IMR-90 (cell line): ENCODE measurements at regions not wholly inside any gene's neighbourhood (a gene's known extent, or its start where the extent isn't known, plus 50 kb on each side); places are given as distances from the start of the nearest gene placed in this dataset.

Source experiments
- ATAC-seq: fragments of 200-7000 bp; cut with Tn5 transposase; 2 replicates; pipeline ENCODE4 v1.9.1; 2020; ENCODE audit warnings: low read depth, mild to moderate bottlenecking, moderate library complexity
- BruUV-seq: library from RNA; stranded (reverse); fragments of 400-500 nt; replicated peaks from 2 replicates; lab custom pipeline; 2021; lab: Mats Ljungman, UMichigan
- CTCF ChIA-PET: fragments of 300-600 bp; formaldehyde crosslinking; extraction: SDS; loops from one replicate; lab custom pipeline; 2021; ENCODE audit warnings: antibody characterized with exemption; lab: Yijun Ruan, JAX
- POLR2A ChIA-PET: fragments of 300-600 bp; sonication (Branson Sonifier 250); formaldehyde crosslinking; loops from one replicate; lab custom pipeline; 2022; ENCODE audit warnings: antibody characterized with exemption; ENCODE audit not compliant: unreplicated experiment; lab: Charles Lee
- DNase-seq: peaks from one replicate; pipeline ENCODE4 v3.0.0; 2013
- H2AFZ ChIP-seq: replicated peaks from 2 replicates; pipeline ENCODE3; 2013; ENCODE audit warnings: low read length, mild to moderate bottlenecking; ENCODE audit not compliant: poor library complexity
- H2AK5ac ChIP-seq: 2 replicates; pipeline ENCODE4 v1.6.1; 2013; ENCODE audit warnings: low read depth, low read length, inconsistent platforms
- H2AK9ac ChIP-seq: replicated peaks from 2 replicates; pipeline ENCODE3; 2013; ENCODE audit warnings: mild to moderate bottlenecking, low read depth, low read length, moderate library complexity; ENCODE audit not compliant: poor library complexity
- H2BK120ac ChIP-seq: 2 replicates; pipeline ENCODE4 v1.6.1; 2013; ENCODE audit warnings: low read depth, low read length, inconsistent platforms
- H2BK15ac ChIP-seq: 3 replicates; pipeline ENCODE4 v1.6.1; 2013; ENCODE audit warnings: low read depth, low read length, inconsistent platforms
- H2BK20ac ChIP-seq: 2 replicates; pipeline ENCODE4 v1.6.1; 2013; ENCODE audit warnings: low read depth, mild to moderate bottlenecking, inconsistent platforms, low read length, moderate library complexity
- H2BK5ac ChIP-seq: 2 replicates; pipeline ENCODE4 v1.6.1; 2013; ENCODE audit warnings: mild to moderate bottlenecking, low read depth, low read length, inconsistent platforms; ENCODE audit not compliant: poor library complexity, severe bottlenecking
- H3K14ac ChIP-seq: replicated peaks from 2 replicates; pipeline ENCODE4 v1.6.1; 2013; ENCODE audit warnings: low read depth, low read length, inconsistent platforms
- H3K18ac ChIP-seq: 2 replicates; pipeline ENCODE4 v1.6.1; 2013; ENCODE audit warnings: low read depth, low read length, control low read depth
- H3K23ac ChIP-seq: 2 replicates; pipeline ENCODE4 v1.6.1; 2013; ENCODE audit warnings: low read depth, low read length, inconsistent platforms
- H3K27ac ChIP-seq: 2 replicates; pipeline ENCODE4 v1.5.1; 2013; ENCODE audit warnings: mild to moderate bottlenecking, control low read depth, low read length; ENCODE audit not compliant: insufficient read depth
- H3K27me3 ChIP-seq: 2 replicates; pipeline ENCODE4 v1.6.1; 2013; ENCODE audit warnings: low read length; ENCODE audit not compliant: control insufficient read depth, insufficient read depth
- H3K36me3 ChIP-seq: 2 replicates; pipeline ENCODE4 v1.6.1; 2013; ENCODE audit warnings: low read length, mixed read lengths; ENCODE audit not compliant: control insufficient read depth, insufficient read depth
- H3K4ac ChIP-seq: 2 replicates; pipeline ENCODE4 v1.6.1; 2013; ENCODE audit warnings: low read depth, low read length, inconsistent platforms
- H3K4me1 ChIP-seq: 2 replicates; pipeline ENCODE4 v1.6.1; 2013; ENCODE audit warnings: low read length, mixed read lengths; ENCODE audit not compliant: control insufficient read depth, insufficient read depth
- H3K4me2 ChIP-seq: 2 replicates; pipeline ENCODE4 v1.6.1; 2013; ENCODE audit warnings: low read depth, mild to moderate bottlenecking, control low read depth, low read length, moderate library complexity
- H3K4me3 ChIP-seq: 2 replicates; pipeline ENCODE4 v1.5.1; 2013; ENCODE audit warnings: low read depth, mild to moderate bottlenecking, control low read depth, low read length, moderate library complexity; ENCODE audit not compliant: insufficient read depth
- H3K56ac ChIP-seq: 2 replicates; pipeline ENCODE4 v1.6.1; 2013; ENCODE audit warnings: low read length, inconsistent platforms; ENCODE audit not compliant: insufficient read depth; ENCODE audit errors: extremely low read depth
- H3K79me1 ChIP-seq, 2 experiments: 2 replicates each; pipeline ENCODE4 v1.6.1; 2013; ENCODE audit warnings: low read length in 2 of 2, inconsistent platforms in 1 of 2, low read depth in 1 of 2
- H3K9ac ChIP-seq: 2 replicates; pipeline ENCODE4 v1.6.1; 2013; ENCODE audit warnings: low read depth, low read length, control low read depth
- H3K9me1 ChIP-seq: 2 replicates; pipeline ENCODE4 v1.6.1; 2013; ENCODE audit warnings: low read length, inconsistent platforms; ENCODE audit not compliant: insufficient read depth
- H3K9me3 ChIP-seq: 2 replicates; pipeline ENCODE4 v1.6.1; 2013; ENCODE audit warnings: low read length; ENCODE audit not compliant: control insufficient read depth, insufficient read depth
- H4K20me1 ChIP-seq: 2 replicates; pipeline ENCODE4 v1.6.1; 2013; ENCODE audit warnings: low read length, inconsistent platforms; ENCODE audit not compliant: insufficient read depth
- H4K5ac ChIP-seq: 2 replicates; pipeline ENCODE4 v1.6.1; 2013; ENCODE audit warnings: mild to moderate bottlenecking, low read depth, low read length, control low read depth
- H4K8ac ChIP-seq, 2 experiments: 2 replicates each; pipeline ENCODE4 v1.6.1; 2013; ENCODE audit warnings: low read depth in 2 of 2, low read length in 2 of 2, control low read depth in 1 of 2, inconsistent platforms in 1 of 2
- H4K91ac ChIP-seq: 2 replicates; pipeline ENCODE4 v1.6.1; 2013; ENCODE audit warnings: low read depth, low read length, inconsistent platforms; ENCODE audit not compliant: insufficient read depth
- BHLHE40 ChIP-seq: fragments of 150-350 bp; IDR thresholded peaks from 2 replicates; pipeline ENCODE4 v1.6.1; 2016; ENCODE audit warnings: mild to moderate bottlenecking, low read depth, low read length
- CEBPB ChIP-seq: IDR thresholded peaks from 2 replicates; pipeline ENCODE4 v1.6.1; 2012; ENCODE audit warnings: low read depth, low read length, improper control_type of control experiment
- CHD1 ChIP-seq: IDR thresholded peaks from 2 replicates; pipeline ENCODE4 v1.6.1; 2012; ENCODE audit warnings: low read depth, low read length, improper control_type of control experiment
- CTCF ChIP-seq: conservative IDR thresholded peaks from 2 replicates; pipeline ENCODE4 v1.5.1; 2012; ENCODE audit warnings: mild to moderate bottlenecking, low read depth, low read length, improper control_type of control experiment
- ELK1 ChIP-seq: fragments of 150-350 bp; IDR thresholded peaks from 2 replicates; pipeline ENCODE4 v1.6.1; 2016; ENCODE audit warnings: low read depth, mild to moderate bottlenecking, low read length, moderate library complexity, borderline replicate concordance
- FOS ChIP-seq: fragments of 150-350 bp; IDR thresholded peaks from 2 replicates; pipeline ENCODE4 v1.6.1; 2016; ENCODE audit warnings: low read depth, low read length
- MAFK ChIP-seq: IDR thresholded peaks from 2 replicates; pipeline ENCODE4 v1.6.1; 2012; ENCODE audit warnings: low read depth, low read length, improper control_type of control experiment
- MAZ ChIP-seq: IDR thresholded peaks from 2 replicates; pipeline ENCODE4 v1.6.1; 2012; ENCODE audit warnings: low read depth, mild to moderate bottlenecking, low read length, improper control_type of control experiment, moderate library complexity, borderline replicate concordance
- MXI1 ChIP-seq: IDR thresholded peaks from 2 replicates; pipeline ENCODE4 v1.6.1; 2012; ENCODE audit warnings: low read depth, mild to moderate bottlenecking, low read length, moderate library complexity, borderline replicate concordance
- NFE2L2 ChIP-seq: fragments of 150-350 bp; IDR thresholded peaks from 2 replicates; pipeline ENCODE4 v1.6.1; 2016; ENCODE audit warnings: low read depth, mild to moderate bottlenecking, low read length
- POLR2A ChIP-seq: IDR thresholded peaks from 2 replicates; pipeline ENCODE4 v1.6.1; 2012; ENCODE audit warnings: mild to moderate bottlenecking, low read depth, low read length
- RAD21 ChIP-seq: IDR thresholded peaks from 2 replicates; pipeline ENCODE4 v1.6.1; 2012; ENCODE audit warnings: low read length, improper control_type of control experiment
- RCOR1 ChIP-seq: IDR thresholded peaks from 2 replicates; pipeline ENCODE4 v1.6.1; 2012; ENCODE audit warnings: mild to moderate bottlenecking, low read length, improper control_type of control experiment; ENCODE audit not compliant: insufficient replicate concordance
- RFX5 ChIP-seq: IDR thresholded peaks from 2 replicates; pipeline ENCODE4 v1.8.0; 2012; ENCODE audit warnings: low read depth, mild to moderate bottlenecking, low read length, moderate library complexity
- SMC3 ChIP-seq: fragments of 150-350 bp; IDR thresholded peaks from 2 replicates; pipeline ENCODE4 v1.6.1; 2016; ENCODE audit warnings: low read depth, mild to moderate bottlenecking, antibody characterized with exemption, low read length, moderate library complexity
- USF2 ChIP-seq: fragments of 150-350 bp; IDR thresholded peaks from 2 replicates; pipeline ENCODE4 v1.6.1; 2017; ENCODE audit warnings: mild to moderate bottlenecking, antibody characterized with exemption, low read length, low read depth
- dilution Hi-C: fragments of 300-500 bp; cut with HindIII; formaldehyde crosslinking; loops from one replicate; pipeline ENCODE4 v1.14.3; 2018; ENCODE audit warnings: low sequenced_read_pairs; ENCODE audit not compliant: unreplicated experiment
- in situ Hi-C: fragments of 300-500 bp; cut with MboI; formaldehyde crosslinking; loops from 3 replicates; pipeline ENCODE4 v1.14.3; 2019; ENCODE audit warnings: low sequenced_read_pairs, inconsistent platforms, mixed read lengths
- intact Hi-C: fragments of 100-400 bp; cut with micrococcal nuclease; formaldehyde crosslinking; loops from 2 replicates; pipeline ENCODE4 v1.10.0; 2022

GRCh38 chr7:25482631-25483030 lies 254.3 kb upstream of the NPVF start:
- Histone ChIP-seq H3K79me1 (no peaks in the 10 kb centered on the region), H4K20me1 (no peaks in the 10 kb centered on the region), H3K9ac (no peak overlapping the region), H3K27ac (no peak overlapping the region), H2AFZ (no peak overlapping the region), H3K56ac (no peak overlapping the region), H3K9me3 (no peaks in the 10 kb centered on the region), H2BK20ac (no peak overlapping the region), H2AK5ac (no peak overlapping the region), H3K4me3 (no peak overlapping the region), H4K8ac (no peak overlapping the region), H2BK120ac (no peak overlapping the region), H2AK9ac (no peak overlapping the region), H2BK15ac (no peak overlapping the region), H3K27me3 (no peaks in the 10 kb centered on the region), H3K18ac (no peak overlapping the region), H4K91ac (no peak overlapping the region), H2BK5ac (no peak overlapping the region), H3K4ac (no peak overlapping the region), H3K14ac (no peak overlapping the region), H3K23ac (no peak overlapping the region), H3K4me2 (no peak overlapping the region), H4K5ac (no peak overlapping the region), H3K9me1 (no peaks in the 10 kb centered on the region), H3K4me1 (no peaks in the 10 kb centered on the region), H3K36me3 (no peaks in the 10 kb centered on the region)
- DNase-seq (no peak), ATAC-seq (no peak)
- dilution Hi-C loops (no loop called here), in situ Hi-C loops (no loop called here), intact Hi-C loops (no loop called here)
- no TSS peak for BruUV-seq
- POLR2A ChIA-PET, result no interaction called here
- TF ChIP-seq POLR2A, result no peak
- no peak for TF ChIP-seq MAFK
- TF ChIP-seq FOS, result no peak
- no peak for TF ChIP-seq MXI1
- no peak for TF ChIP-seq CEBPB
- TF ChIP-seq RAD21, result no peak
- TF ChIP-seq BHLHE40, result no peak
- TF ChIP-seq RCOR1, result no peak
- no peak for TF ChIP-seq USF2
- no peak for TF ChIP-seq MAZ
- no peak for TF ChIP-seq NFE2L2
- TF ChIP-seq SMC3, result no peak
- TF ChIP-seq ELK1, result no peak
- TF ChIP-seq RFX5, result no peak
- no peak for TF ChIP-seq CTCF
- TF ChIP-seq CHD1, result no peak
- CTCF ChIA-PET, result no interaction called here
